ENCODE measurements at regions not wholly inside any gene's neighbourhood (a gene's known extent, or its start where the extent isn't known, plus 50 kb on each side); places are given as distances from the start of the nearest gene placed in this dataset.

DNA sequence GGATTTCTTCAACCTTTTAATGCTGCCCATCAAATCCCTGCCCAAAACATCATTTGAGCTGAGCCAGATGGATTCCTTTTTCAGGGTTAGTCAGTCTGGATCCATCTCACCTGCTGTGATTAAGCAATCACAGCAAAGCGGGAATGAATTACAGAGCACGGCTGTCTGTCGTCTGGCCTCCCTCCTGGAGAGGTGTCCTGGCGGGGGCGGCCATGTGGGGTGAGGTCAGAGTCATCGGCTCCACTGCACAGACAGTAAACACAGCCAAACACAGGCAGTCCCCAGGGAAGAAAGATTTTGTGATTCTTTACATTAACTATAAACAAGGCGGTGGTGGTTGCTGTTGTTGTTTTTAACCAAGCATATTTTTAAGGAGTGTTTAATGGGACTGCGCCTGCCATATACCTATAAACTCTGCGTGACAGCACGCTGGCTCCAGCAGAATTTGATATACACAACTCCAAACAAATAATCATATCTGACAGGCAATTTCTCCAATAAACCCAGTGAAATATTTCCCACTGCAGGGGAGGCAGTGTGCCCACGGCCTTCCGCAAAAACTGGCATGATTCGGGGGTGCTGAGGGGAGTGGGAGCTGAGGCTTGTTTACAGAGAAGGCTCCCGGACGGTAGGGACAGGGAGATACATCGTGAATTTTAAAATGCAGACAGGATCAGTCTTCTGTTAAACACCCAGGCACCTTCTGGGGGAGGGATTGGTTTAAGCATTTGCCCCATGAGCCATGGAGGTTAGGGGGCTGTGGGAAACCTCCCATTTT lies 232.0 kb upstream of the PMEPA1 start:
- TF ChIP-seq, protein P1, sequence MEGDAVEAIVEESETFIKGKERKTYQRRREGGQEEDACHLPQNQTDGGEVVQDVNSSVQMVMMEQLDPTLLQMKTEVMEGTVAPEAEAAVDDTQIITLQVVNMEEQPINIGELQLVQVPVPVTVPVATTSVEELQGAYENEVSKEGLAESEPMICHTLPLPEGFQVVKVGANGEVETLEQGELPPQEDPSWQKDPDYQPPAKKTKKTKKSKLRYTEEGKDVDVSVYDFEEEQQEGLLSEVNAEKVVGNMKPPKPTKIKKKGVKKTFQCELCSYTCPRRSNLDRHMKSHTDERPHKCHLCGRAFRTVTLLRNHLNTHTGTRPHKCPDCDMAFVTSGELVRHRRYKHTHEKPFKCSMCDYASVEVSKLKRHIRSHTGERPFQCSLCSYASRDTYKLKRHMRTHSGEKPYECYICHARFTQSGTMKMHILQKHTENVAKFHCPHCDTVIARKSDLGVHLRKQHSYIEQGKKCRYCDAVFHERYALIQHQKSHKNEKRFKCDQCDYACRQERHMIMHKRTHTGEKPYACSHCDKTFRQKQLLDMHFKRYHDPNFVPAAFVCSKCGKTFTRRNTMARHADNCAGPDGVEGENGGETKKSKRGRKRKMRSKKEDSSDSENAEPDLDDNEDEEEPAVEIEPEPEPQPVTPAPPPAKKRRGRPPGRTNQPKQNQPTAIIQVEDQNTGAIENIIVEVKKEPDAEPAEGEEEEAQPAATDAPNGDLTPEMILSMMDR (IDR thresholded peaks at IDR 0.05): no peak
- no peak for TF ChIP-seq POLR2A (IDR thresholded peaks at IDR 0.05; ENCODE audit: low read depth)
